ENCODE measurements at regions not wholly inside any gene's neighbourhood (a gene's known extent, or its start where the extent isn't known, plus 50 kb on each side); places are given as distances from the start of the nearest gene placed in this dataset.

GRCh38 chr7:25351761-25352160 lies 123.5 kb upstream of the NPVF start:
- TF ChIP-seq EZH2 (IDR thresholded peaks at IDR 0.05; ENCODE audit: insufficient read depth, low read length) (no peak), CTCF (IDR thresholded peaks at IDR 0.05; ENCODE audit: insufficient read depth, low read depth, low read length) (no peak)

All from astrocyte (in vitro differentiated cells and primary cell).